ENCODE measurements at regions not wholly inside any gene's neighbourhood (a gene's known extent, or its start where the extent isn't known, plus 50 kb on each side); places are given as distances from the start of the nearest gene placed in this dataset.

GRCh38 chr5:155753943-155754581, 572.9 kb upstream of the SGCD start:
- TF ChIP-seq TAF1 (IDR thresholded peaks at IDR 0.05; ENCODE audit: borderline replicate concordance, low read depth, low read length), result no peak
- TF ChIP-seq POLR2AphosphoS5 (IDR thresholded peaks at IDR 0.05; ENCODE audit: low read depth, low read length), result no peak

Measured in GM12892 (cell line).